Body of pancreas (tissue), 4 donors: ENCODE measurements at regions not wholly inside any gene's neighbourhood (a gene's known extent, or its start where the extent isn't known, plus 50 kb on each side); places are given as distances from the start of the nearest gene placed in this dataset.

Experiments used
- ATAC-seq: fragments of 150-250 bp; one replicate; pipeline ENCODE4 v1.9.1; 2016
- DNase-seq, 4 donors: peaks; one replicate each; pipeline ENCODE4 v3.0.0-alpha.2; 2019
- H3K27ac ChIP-seq, 4 donors: fragments of 200-600 bp; sonication (generic); 1 replicate in 3 of 4; 2 replicates in 1 of 4; pipeline versions ENCODE4 v1.5.1 to v1.6.1; 2016 to 2019; ENCODE audit warnings: mild to moderate bottlenecking in 1 of 4, mixed read lengths in 1 of 4, moderate library complexity in 1 of 4
- H3K27me3 ChIP-seq, 2 donors: fragments of 200-600 bp; sonication (generic); one replicate each; pipeline ENCODE4 v1.6.0; 2016; ENCODE audit warnings: mild to moderate bottlenecking in 1 of 2
- H3K36me3 ChIP-seq, 2 donors: fragments of 200-600 bp; sonication (generic); replicated peaks in 1 of 2; 2 replicates each; pipeline ENCODE4 v1.5.1; 2016; ENCODE audit warnings: low read depth in 2 of 2; ENCODE audit not compliant: insufficient read depth in 1 of 2
- H3K4me1 ChIP-seq: fragments of 200-600 bp; sonication (generic); one replicate; pipeline ENCODE4 v1.6.0; 2016
- H3K4me3 ChIP-seq, 2 donors: fragments of 200-600 bp; sonication (generic); 1 replicate in 1 of 2; 2 replicates in 1 of 2; pipeline ENCODE4 v1.5.1; 2016 to 2019
- H3K9me3 ChIP-seq, 3 donors: fragments of 200-600 bp; sonication (generic); 1 replicate in 2 of 3; 2 replicates in 1 of 3; pipeline ENCODE4 v1.5.1; 2016
- CTCF ChIP-seq, 7 experiments: fragments of 450-650 bp in 4 of 7; fragments of 200-600 bp in 3 of 7; sonication (generic) in 3 of 7; IDR thresholded peaks; one replicate each; pipeline ENCODE4 v1.5.1; 2016 to 2019; ENCODE audit warnings: antibody characterized with exemption in 7 of 7
- POLR2A ChIP-seq, 3 donors: fragments of 450-650 bp; IDR thresholded peaks; one replicate each; pipeline ENCODE4 v1.6.1; 2016; ENCODE audit warnings: antibody characterized with exemption in 3 of 3, mild to moderate bottlenecking in 2 of 3
- WGBS, 2 donors: methylation state at CpG; one replicate each; pipeline ENCODE4 v1.1.5; 2017; 5-methylcytosine and 5-hydroxymethylcytosine counted together
- intact Hi-C: fragments of 100-400 bp; cut with DNase I; formaldehyde crosslinking; loops from one replicate; pipeline ENCODE4 v1.15.1; 2023

- ATAC-seq = no peak
- DNase-seq = no peak
- Histone ChIP-seq H3K27me3 (no peaks in the 10 kb centered on the region), H3K9me3 (no peaks in the 10 kb centered on the region), H3K4me3 (no peak overlapping the region), H3K36me3 (no peaks in the 10 kb centered on the region), H3K4me1 (no peaks in the 10 kb centered on the region), H3K27ac (no peak overlapping the region)
- intact Hi-C loops = no loop called here
- TF ChIP-seq POLR2A (IDR thresholded peaks at IDR 0.05) (no peak), CTCF (IDR thresholded peaks at IDR 0.05) (no peak)
- WGBS, 2 donors = 70 to 79% methylated on average over 10 of the region's 10 CpGs
These were observed 125.4 kb upstream of the POU2AF2 start for GRCh38 chr11:111120161-111120560.

- Histone ChIP-seq H3K9me3 (no peaks in the 10 kb centered on the region), H3K27me3 (no peaks in the 10 kb centered on the region), H3K4me3 (no peak overlapping the region), H3K27ac (no peak overlapping the region), H3K4me1 (no peaks in the 10 kb centered on the region), H3K36me3 (no peaks in the 10 kb centered on the region)
- WGBS, 2 donors = 60 to 65% methylated on average over 3 of the region's 3 CpGs
- intact Hi-C loops = no loop called here
- DNase-seq (no peak), ATAC-seq (no peak)
- TF ChIP-seq POLR2A (IDR thresholded peaks at IDR 0.05) (no peak), CTCF (IDR thresholded peaks at IDR 0.05) (no peak)
These were observed 125.8 kb upstream of the POU2AF2 start for GRCh38 chr11:111119751-111120150.

GRCh38 chr11:111115890-111116289 lies 129.6 kb upstream of the POU2AF2 start:
- WGBS, 2 donors = 58 to 89% methylated on average over 1 of the region's 1 CpG
- TF ChIP-seq CTCF (IDR thresholded peaks at IDR 0.05) = no peak
- no peak for TF ChIP-seq POLR2A (IDR thresholded peaks at IDR 0.05)

GRCh38 chr11:111114091-111114490 lies 131.4 kb upstream of the POU2AF2 start:
- Histone ChIP-seq H3K4me1 (no peaks in the 10 kb centered on the region), H3K9me3 (no peaks in the 10 kb centered on the region), H3K36me3 (no peaks in the 10 kb centered on the region), H3K4me3 (no peak overlapping the region), H3K27ac (no peak overlapping the region), H3K27me3 (no peaks in the 10 kb centered on the region)
- ATAC-seq = no peak
- intact Hi-C loops = no loop called here
- TF ChIP-seq POLR2A (IDR thresholded peaks at IDR 0.05) (no peak), CTCF (IDR thresholded peaks at IDR 0.05) (no peak)
- no peak for DNase-seq

More at GRCh38 chr11:111115890-111116289, 129.6 kb upstream of the POU2AF2 start:
- Histone ChIP-seq H3K27me3 (no peaks in the 10 kb centered on the region), H3K27ac (no peak overlapping the region), H3K4me1 (no peaks in the 10 kb centered on the region), H3K9me3 (no peaks in the 10 kb centered on the region), H3K4me3 (no peak overlapping the region), H3K36me3 (no peaks in the 10 kb centered on the region)
- ATAC-seq = no peak
- intact Hi-C loops = no loop called here
- DNase-seq = no peak

GRCh38 chr11:111112614-111113013 lies 132.9 kb upstream of the POU2AF2 start:
- no peaks in the 10 kb centered on the region for H3K4me1 ChIP-seq
- no peaks in the 10 kb centered on the region for H3K9me3 ChIP-seq
- no peaks in the 10 kb centered on the region for H3K36me3 ChIP-seq
- DNase-seq (no peak), ATAC-seq (no peak)
- H3K27ac ChIP-seq = no peak overlapping the region
- 24 to 29% methylated on average over 1 of the region's 1 CpG for WGBS, 2 donors
- H3K27me3 ChIP-seq = no peaks in the 10 kb centered on the region
- no peak overlapping the region for H3K4me3 ChIP-seq
- TF ChIP-seq POLR2A (IDR thresholded peaks at IDR 0.05) (no peak), CTCF (IDR thresholded peaks at IDR 0.05) (no peak)
- intact Hi-C loops = no loop called here
